ENCODE measurements at regions not wholly inside any gene's neighbourhood (a gene's known extent, or its start where the extent isn't known, plus 50 kb on each side); places are given as distances from the start of the nearest gene placed in this dataset.
"Not testable (repeated sequence)": the region's sequence is repeated elsewhere in the genome, so short reads cannot be mapped to it uniquely, and the experiment has no call there.

DNA sequence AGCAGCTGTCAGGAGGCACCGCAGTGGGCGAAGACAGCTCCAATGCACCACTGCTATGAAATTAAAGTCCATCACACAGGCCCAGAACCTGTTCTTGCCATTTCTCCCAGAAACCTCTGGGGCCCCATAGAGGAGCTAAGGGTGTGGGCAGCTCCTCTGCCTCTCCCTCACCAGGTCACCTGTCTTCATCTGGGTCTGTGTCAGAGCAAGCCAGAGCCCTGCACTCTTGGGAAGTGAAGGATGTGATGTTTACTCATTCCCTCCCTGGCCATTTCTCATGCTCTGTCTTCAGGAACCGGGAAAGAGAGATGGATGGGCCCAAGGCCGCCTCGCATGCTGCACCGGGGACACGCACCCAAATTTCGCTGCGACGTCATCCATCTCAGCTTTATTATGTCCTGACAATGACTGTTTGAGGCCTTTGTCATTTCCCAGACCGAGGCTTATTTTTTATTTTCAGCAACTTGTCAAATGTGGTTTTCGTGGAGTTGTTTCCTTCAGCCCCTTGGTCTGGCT, 216.1 kb downstream of the NPHP4 start:
- Mint-ChIP-seq H3K27me3 (ENCODE audit: low read depth) (peaks cover 2% of the 10 kb centered on the region), H3K36me3 (ENCODE audit: low read depth) (no peaks in the 10 kb centered on the region), H3K27ac (no peak overlapping the region), H3K4me3 (no peak overlapping the region), H3K9me3 (peaks cover 6% of the 10 kb centered on the region), H3K4me1 (ENCODE audit: low read depth) (no peaks in the 10 kb centered on the region)

DNA sequence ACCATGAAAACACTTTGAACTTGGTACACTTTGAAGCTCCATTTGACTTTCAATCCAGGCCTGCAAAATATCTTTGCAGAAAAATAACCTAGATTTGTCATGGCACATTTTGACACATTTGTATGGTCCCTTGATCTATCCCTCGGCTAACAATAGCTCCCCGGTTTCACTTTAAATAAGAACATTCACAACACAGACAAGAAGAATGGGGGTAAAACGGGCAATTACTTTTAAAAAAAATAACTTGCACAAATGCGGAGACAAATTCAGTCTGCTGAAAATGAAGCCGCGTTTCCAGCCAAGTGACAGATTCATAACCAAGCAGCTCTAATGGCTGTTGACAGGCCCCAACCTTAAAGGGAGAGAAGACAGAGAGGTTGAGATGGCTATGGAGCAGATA, 218.2 kb downstream of the NPHP4 start:
- Mint-ChIP-seq H3K4me1 (ENCODE audit: low read depth) (no peaks in the 10 kb centered on the region), H3K27me3 (ENCODE audit: low read depth) (peaks cover 9% of the 10 kb centered on the region), H3K4me3 (no peak overlapping the region), H3K9me3 (peaks cover under 1% of the 10 kb centered on the region), H3K27ac (no peak overlapping the region), H3K36me3 (ENCODE audit: low read depth) (no peaks in the 10 kb centered on the region)

DNA sequence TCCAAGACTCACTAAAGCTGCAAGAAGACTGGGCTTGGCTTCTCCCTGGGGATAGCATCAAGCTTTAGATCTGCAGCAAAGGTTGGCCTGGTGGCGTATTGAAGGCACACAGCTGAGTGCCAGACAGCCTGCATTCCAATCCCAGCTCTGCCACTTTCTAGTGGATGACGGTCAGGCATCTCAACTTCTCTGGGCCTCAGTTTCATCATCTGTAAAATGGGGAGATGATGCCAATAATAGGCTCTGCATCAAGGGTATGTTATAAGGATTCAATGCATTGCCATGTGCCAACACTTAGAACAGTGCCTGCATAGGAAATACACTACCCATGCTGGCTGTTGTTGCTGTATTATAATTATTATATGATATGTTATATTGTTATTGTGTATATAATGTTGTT, 220.4 kb downstream of the NPHP4 start:
- no peaks in the 10 kb centered on the region for H3K36me3 Mint-ChIP-seq (ENCODE audit: low read depth)
- H3K27ac Mint-ChIP-seq, result no peak overlapping the region
- H3K4me3 Mint-ChIP-seq, result no peak overlapping the region
- no peaks in the 10 kb centered on the region for H3K4me1 Mint-ChIP-seq (ENCODE audit: low read depth)
- peaks cover 9% of the 10 kb centered on the region for H3K27me3 Mint-ChIP-seq (ENCODE audit: low read depth)
- H3K9me3 Mint-ChIP-seq, result no peaks in the 10 kb centered on the region

DNA sequence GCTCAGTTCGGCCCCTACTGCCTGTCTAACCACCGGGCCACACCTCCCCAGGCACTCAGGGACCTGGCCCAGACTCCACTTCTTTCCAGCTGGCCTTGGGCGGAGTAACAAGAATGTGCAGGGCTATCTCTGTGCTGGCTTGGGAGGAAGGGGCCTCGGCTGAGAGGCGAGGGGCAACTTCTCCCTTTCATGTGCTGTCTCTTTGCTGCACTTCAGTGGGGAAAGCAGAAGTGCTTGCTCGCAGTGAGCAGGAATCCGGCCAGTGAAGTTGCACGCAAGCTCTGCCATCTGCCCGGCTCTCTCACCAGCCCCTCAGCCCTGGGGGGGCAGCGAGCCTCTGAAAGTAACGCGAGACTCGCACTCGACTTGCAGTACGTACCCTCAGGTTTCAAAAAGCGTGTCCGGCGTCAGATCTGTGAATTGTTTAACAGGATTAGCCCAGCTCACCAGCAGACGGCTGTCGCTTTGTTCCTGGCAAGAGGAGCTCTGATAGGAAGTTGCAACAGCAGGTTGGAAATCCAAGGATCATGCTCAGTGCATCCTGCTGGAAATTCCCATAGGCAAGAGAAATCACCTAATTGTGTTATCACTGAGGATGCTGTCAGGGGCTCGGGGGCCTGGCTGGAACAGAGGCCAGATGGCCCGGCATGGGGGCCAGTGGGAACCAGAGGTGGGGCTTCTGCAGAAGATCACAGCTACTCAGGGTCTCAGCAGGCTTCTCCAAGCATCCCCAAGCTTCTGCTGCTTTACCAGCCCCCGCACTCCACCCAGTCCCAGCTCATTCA, 221.1 kb downstream of the NPHP4 start:
- peaks cover 9% of the 10 kb centered on the region for H3K27me3 Mint-ChIP-seq (ENCODE audit: low read depth)

DNA sequence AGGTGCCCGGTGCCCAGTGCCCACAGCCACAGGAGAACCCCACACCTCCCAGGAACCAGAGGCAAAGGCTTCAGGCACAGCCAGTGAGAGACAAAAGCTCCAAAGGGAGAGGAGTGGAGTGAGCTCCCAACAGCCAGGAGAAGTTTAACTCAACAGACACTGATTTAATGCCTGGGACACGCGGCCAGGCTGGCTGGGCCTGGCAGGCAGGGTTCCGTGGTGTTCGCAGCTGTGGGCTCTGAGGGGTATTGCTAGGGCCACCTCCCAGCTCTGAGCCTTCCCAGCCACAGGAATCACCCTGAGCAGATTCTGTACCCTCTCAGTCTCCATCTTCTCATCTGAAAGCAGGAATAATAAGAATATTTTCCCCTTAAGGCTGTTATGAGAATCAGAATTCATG, 222.5 kb downstream of the NPHP4 start:
- Mint-ChIP-seq H3K9me3 (peaks cover 2% of the 10 kb centered on the region), H3K4me3 (no peak overlapping the region), H3K4me1 (ENCODE audit: low read depth) (no peaks in the 10 kb centered on the region), H3K27me3 (ENCODE audit: low read depth) (peaks cover 9% of the 10 kb centered on the region), H3K36me3 (ENCODE audit: low read depth) (no peaks in the 10 kb centered on the region), H3K27ac (no peak overlapping the region)

More for the DNA sequence above, 221.1 kb downstream of the NPHP4 start:
- Mint-ChIP-seq H3K4me1 (ENCODE audit: low read depth) (no peaks in the 10 kb centered on the region), H3K36me3 (ENCODE audit: low read depth) (no peaks in the 10 kb centered on the region), H3K9me3 (no peaks in the 10 kb centered on the region), H3K27ac (no peak overlapping the region), H3K4me3 (no peak overlapping the region)

GRCh38 chr1:5769146-5769545, 223.1 kb downstream of the NPHP4 start:
- no peaks in the 10 kb centered on the region for H3K36me3 Mint-ChIP-seq (ENCODE audit: low read depth)
- no peaks in the 10 kb centered on the region for H3K4me1 Mint-ChIP-seq (ENCODE audit: low read depth)
- H3K27ac Mint-ChIP-seq, result no peak overlapping the region
- no peak overlapping the region for H3K4me3 Mint-ChIP-seq
- peaks cover 9% of the 10 kb centered on the region for H3K27me3 Mint-ChIP-seq (ENCODE audit: low read depth)
- peaks cover 6% of the 10 kb centered on the region for H3K9me3 Mint-ChIP-seq

DNA sequence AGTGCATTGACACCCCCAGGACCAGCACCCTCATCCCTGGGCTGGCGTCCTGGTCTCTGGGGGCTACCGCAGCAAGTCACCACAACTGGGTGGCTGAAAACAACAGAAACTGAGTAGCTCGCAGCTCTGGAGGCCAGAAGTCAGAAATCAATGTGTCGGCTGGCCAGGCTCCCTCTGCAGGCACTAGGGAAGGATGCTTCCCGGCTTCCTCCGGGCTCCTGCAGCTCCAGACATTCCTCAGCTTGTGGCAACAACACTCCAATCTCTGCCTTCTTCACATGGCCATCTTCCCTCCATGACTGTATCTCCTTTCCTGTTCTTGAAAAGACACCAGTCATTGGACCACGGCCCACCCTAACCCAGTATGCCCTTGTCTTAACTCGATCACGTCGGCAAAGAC, 224.2 kb downstream of the NPHP4 start:
- Mint-ChIP-seq H3K4me1 (ENCODE audit: low read depth) (no peaks in the 10 kb centered on the region), H3K27ac (no peak overlapping the region), H3K4me3 (no peak overlapping the region), H3K9me3 (peaks cover 14% of the 10 kb centered on the region), H3K27me3 (ENCODE audit: low read depth) (peaks cover 9% of the 10 kb centered on the region), H3K36me3 (ENCODE audit: low read depth) (no peaks in the 10 kb centered on the region)

DNA sequence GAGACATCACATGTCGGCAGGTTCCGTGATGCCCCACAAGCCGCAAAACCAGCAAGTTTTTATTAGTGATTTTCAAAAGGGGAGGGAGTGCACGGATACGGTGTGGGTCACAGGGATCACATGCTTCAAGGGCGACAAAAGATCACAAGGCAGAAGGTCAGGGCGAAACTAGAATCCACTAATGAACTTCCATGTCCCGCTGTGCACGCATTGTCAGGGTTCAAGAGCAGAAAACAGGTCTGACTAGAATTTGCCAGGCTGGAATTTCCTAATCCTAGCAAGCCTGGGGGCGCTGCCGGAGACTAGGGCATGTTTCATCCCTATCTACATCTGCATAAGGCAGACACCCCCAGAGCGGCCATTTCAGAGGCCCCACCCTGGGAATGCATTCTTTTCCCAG, 225.2 kb downstream of the NPHP4 start:
- H3K9me3 Mint-ChIP-seq, result peaks cover 18% of the 10 kb centered on the region
- H3K36me3 Mint-ChIP-seq (ENCODE audit: low read depth); H3K4me3 Mint-ChIP-seq; H3K27ac Mint-ChIP-seq; H3K27me3 Mint-ChIP-seq (ENCODE audit: low read depth); H3K4me1 Mint-ChIP-seq (ENCODE audit: low read depth): not testable (repeated sequence)

GRCh38 chr1:5765997-5766913, 226.0 kb downstream of the NPHP4 start:
- H3K27me3 Mint-ChIP-seq (ENCODE audit: low read depth), result peaks cover 8% of the 10 kb centered on the region
- H3K4me1 Mint-ChIP-seq (ENCODE audit: low read depth), result no peaks in the 10 kb centered on the region
- peaks cover 25% of the 10 kb centered on the region for H3K9me3 Mint-ChIP-seq
- H3K27ac Mint-ChIP-seq, result no peak overlapping the region
- H3K4me3 Mint-ChIP-seq, result no peak overlapping the region
- no peaks in the 10 kb centered on the region for H3K36me3 Mint-ChIP-seq (ENCODE audit: low read depth)

DNA sequence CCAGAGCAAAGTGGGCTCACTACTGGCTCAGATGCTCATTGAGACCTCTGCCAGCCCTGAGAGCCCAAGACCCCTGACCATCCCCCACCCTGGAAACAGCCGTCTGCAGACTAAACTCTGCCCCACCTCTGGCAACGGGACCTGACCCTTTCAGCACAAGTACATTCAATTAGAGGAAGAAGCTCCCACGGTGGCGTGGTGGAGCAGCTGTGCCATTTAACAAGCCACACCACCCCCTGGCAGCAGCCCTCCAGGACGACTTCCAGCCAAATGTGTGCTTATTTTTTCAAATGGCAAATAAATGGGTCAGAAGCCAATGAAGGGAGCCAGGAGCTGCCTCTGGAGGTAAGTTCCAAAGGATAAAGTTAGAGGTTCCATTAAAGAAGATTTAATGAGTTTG, 226.7 kb downstream of the NPHP4 start:
- Mint-ChIP-seq H3K9me3 (peaks cover 30% of the 10 kb centered on the region), H3K4me3 (no peak overlapping the region), H3K36me3 (ENCODE audit: low read depth) (no peaks in the 10 kb centered on the region), H3K4me1 (ENCODE audit: low read depth) (no peaks in the 10 kb centered on the region), H3K27me3 (ENCODE audit: low read depth) (peaks cover under 1% of the 10 kb centered on the region), H3K27ac (no peak overlapping the region)

- H3K27ac Mint-ChIP-seq, result no peak overlapping the region
- H3K9me3 Mint-ChIP-seq, result peaks cover 35% of the 10 kb centered on the region
- no peaks in the 10 kb centered on the region for H3K4me1 Mint-ChIP-seq (ENCODE audit: low read depth)
- no peaks in the 10 kb centered on the region for H3K27me3 Mint-ChIP-seq (ENCODE audit: low read depth)
- no peaks in the 10 kb centered on the region for H3K36me3 Mint-ChIP-seq (ENCODE audit: low read depth)
- no peak overlapping the region for H3K4me3 Mint-ChIP-seq
These were observed 227.3 kb downstream of the NPHP4 start for GRCh38 chr1:5764959-5765358.

- no peaks in the 10 kb centered on the region for H3K36me3 Mint-ChIP-seq (ENCODE audit: low read depth)
- no peaks in the 10 kb centered on the region for H3K27me3 Mint-ChIP-seq (ENCODE audit: low read depth)
- H3K9me3 Mint-ChIP-seq, result peaks cover 39% of the 10 kb centered on the region
- H3K27ac Mint-ChIP-seq, result no peak overlapping the region
- H3K4me3 Mint-ChIP-seq, result no peak overlapping the region
- no peaks in the 10 kb centered on the region for H3K4me1 Mint-ChIP-seq (ENCODE audit: low read depth)
These were observed 227.8 kb downstream of the NPHP4 start for GRCh38 chr1:5764464-5764863.

GRCh38 chr1:5763696-5764370, 228.4 kb downstream of the NPHP4 start:
- H3K9me3 Mint-ChIP-seq, result peaks cover 39% of the 10 kb centered on the region

GRCh38 chr1:5758859-5759578, 233.2 kb downstream of the NPHP4 start:
- H3K27ac Mint-ChIP-seq, result no peak overlapping the region
- peaks cover 32% of the 10 kb centered on the region for H3K9me3 Mint-ChIP-seq

More at GRCh38 chr1:5763696-5764370, 228.4 kb downstream of the NPHP4 start:
- Mint-ChIP-seq H3K27ac (no peak overlapping the region), H3K27me3 (ENCODE audit: low read depth) (no peaks in the 10 kb centered on the region), H3K4me1 (ENCODE audit: low read depth) (no peaks in the 10 kb centered on the region), H3K4me3 (no peak overlapping the region), H3K36me3 (ENCODE audit: low read depth) (no peaks in the 10 kb centered on the region)

More at GRCh38 chr1:5758859-5759578, 233.2 kb downstream of the NPHP4 start:
- H3K4me1 Mint-ChIP-seq (ENCODE audit: low read depth), result no peaks in the 10 kb centered on the region
- no peaks in the 10 kb centered on the region for H3K36me3 Mint-ChIP-seq (ENCODE audit: low read depth)
- H3K4me3 Mint-ChIP-seq, result no peak overlapping the region
- H3K27me3 Mint-ChIP-seq (ENCODE audit: low read depth), result no peaks in the 10 kb centered on the region

Data from T-helper 1 cell treated with Interleukin-12 subunit alpha and Interleukin-12 subunit beta and Interleukin-4 antibody, amounts not matched to agents 30 μg/mL and 1 μg/mL, for 36 hours (primary cell).